GM12892 (cell line): ENCODE measurements at regions not wholly inside any gene's neighbourhood (a gene's known extent, or its start where the extent isn't known, plus 50 kb on each side); places are given as distances from the start of the nearest gene placed in this dataset.

Source experiments
- POLR2A ChIP-seq: IDR thresholded peaks from 2 replicates; pipeline ENCODE4 v1.6.1; 2011; ENCODE audit warnings: low read depth, low read length, control low read depth
- POLR2AphosphoS5 ChIP-seq: IDR thresholded peaks from 2 replicates; pipeline ENCODE4 v1.6.1; 2011; ENCODE audit warnings: low read depth, low read length, control low read depth
- TAF1 ChIP-seq: IDR thresholded peaks from 2 replicates; pipeline ENCODE4 v1.6.1; 2011; ENCODE audit warnings: low read depth, mild to moderate bottlenecking, control low read depth, low read length, borderline replicate concordance

- no peak for TF ChIP-seq POLR2A
- TF ChIP-seq TAF1, result no peak
- TF ChIP-seq POLR2AphosphoS5, result no peak
These were observed 420.3 kb downstream of the RSL24D1 start for GRCh38 chr15:54776410-54776809.
